ENCODE measurements at regions not wholly inside any gene's neighbourhood (a gene's known extent, or its start where the extent isn't known, plus 50 kb on each side); places are given as distances from the start of the nearest gene placed in this dataset.

GRCh38 chr6:41483943-41484342 is 62.2 kb upstream of the FOXP4 start:
- Histone ChIP-seq H2AK5ac (ENCODE audit: insufficient read length, low read length) (no peak overlapping the region), H4K20me1 (ENCODE audit: control insufficient read depth, insufficient read depth, insufficient read length) (no peaks in the 10 kb centered on the region), H2BK15ac (ENCODE audit: low read depth, low read length) (no peak overlapping the region), H4K91ac (ENCODE audit: insufficient read length, low read depth, low read length) (no peak overlapping the region), H3K4me1 (ENCODE audit: insufficient read depth, low read length) (no peaks in the 10 kb centered on the region; the same call in 1 of the 2 replicates), H3K79me1 (ENCODE audit: insufficient read depth, low read depth, low read length, poor library complexity, severe bottlenecking) (no peaks in the 10 kb centered on the region), H3K23ac (ENCODE audit: insufficient read length, low read depth, low read length) (no peak overlapping the region), H4K8ac (replicated peaks; ENCODE audit: insufficient read length, low read depth, low read length) (no peak overlapping the region), H3T11ph (ENCODE audit: low read length) (no peak overlapping the region), H4K5ac (ENCODE audit: insufficient read length, low read depth, low read length) (no peak overlapping the region), H3K14ac (ENCODE audit: insufficient read depth, low read length) (no peak overlapping the region), H3K18ac (ENCODE audit: insufficient read length, low read depth, low read length) (no peak overlapping the region), H3K27ac (ENCODE audit: insufficient read length, low read depth, low read length) (no peak overlapping the region), H3K9me3 (ENCODE audit: control insufficient read depth, low read depth, low read length) (no peaks in the 10 kb centered on the region), H2BK120ac (ENCODE audit: low read depth, low read length, poor library complexity, severe bottlenecking) (no peak overlapping the region), H3K23me2 (ENCODE audit: insufficient read length, low read depth, low read length, poor library complexity, severe bottlenecking) (no peaks in the 10 kb centered on the region), H2BK20ac (ENCODE audit: low read depth, low read length, poor library complexity, severe bottlenecking) (no peak overlapping the region), H3K27me3 (ENCODE audit: insufficient read depth, low read length) (no peaks in the 10 kb centered on the region; the same call in 1 of the 2 replicates), H3K9ac (ENCODE audit: extremely low read depth, insufficient read length, low read length) (no peak overlapping the region), H2BK5ac (ENCODE audit: insufficient read length, low read length) (no peak overlapping the region), H3K4me2 (ENCODE audit: insufficient read depth, insufficient read length, low read length) (no peak overlapping the region), H2AFZ (ENCODE audit: low read length) (no peak overlapping the region), H3K79me2 (ENCODE audit: insufficient read depth, low read length) (no peaks in the 10 kb centered on the region), H3K56ac (ENCODE audit: insufficient read length, low read depth, low read length) (no peak overlapping the region), H2BK12ac (ENCODE audit: insufficient read length, low read depth, low read length) (no peak overlapping the region), H3K4ac (ENCODE audit: low read depth, low read length) (no peak overlapping the region)
- Mint-ChIP-seq H3K27ac (no peak overlapping the region), H3K4me1 (peaks cover 20 to 24% of the 10 kb centered on the region in 2 experiments), H3K9me3 (no peaks in the 10 kb centered on the region; a peak in 1 of 5 replicates), H3K36me3 (ENCODE audit: insufficient read depth in 1 of 3, low read depth in 3 of 3) (no peaks in the 10 kb centered on the region), H3K27me3 (ENCODE audit: low read depth) (peaks cover 59% of the 10 kb centered on the region), H3K4me3 (no peak overlapping the region)
- WGBS (ENCODE audit: extremely low coverage, insufficient read length, low lambda C conversion rate): no CpG with 5 or more reads among the region's 1 CpG
- DNase-seq: no peak
- no peak for TF ChIP-seq CTCF (conservative IDR thresholded peaks at IDR 0.05)
